ENCODE measurements at regions not wholly inside any gene's neighbourhood (a gene's known extent, or its start where the extent isn't known, plus 50 kb on each side); places are given as distances from the start of the nearest gene placed in this dataset.

DNA sequence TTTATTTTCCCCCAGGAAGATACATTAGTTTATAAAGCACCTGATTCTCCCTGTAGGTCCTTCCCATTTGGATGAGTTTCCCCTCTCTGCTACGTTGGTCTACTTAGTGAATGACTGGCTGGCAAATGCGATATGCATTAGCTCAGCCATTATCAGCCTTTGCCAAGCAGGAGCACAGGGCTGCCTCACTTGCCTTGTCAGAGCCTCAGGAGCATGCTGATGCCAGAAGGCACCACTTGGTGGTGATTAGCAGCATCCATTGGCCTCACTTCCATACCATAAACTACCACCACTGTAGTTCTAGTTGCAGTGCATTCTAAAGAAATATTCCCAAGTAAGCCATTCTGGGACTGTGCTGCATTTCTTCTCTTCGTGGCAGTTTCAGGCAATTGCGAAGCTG, 442.8 kb upstream of the CHST9 start:
- DNase-seq (ENCODE audit: low read depth) = no peak

GRCh38 chr18:27621236-27621890, 436.3 kb upstream of the CHST9 start:
- no peak for DNase-seq (ENCODE audit: low read depth)

DNA sequence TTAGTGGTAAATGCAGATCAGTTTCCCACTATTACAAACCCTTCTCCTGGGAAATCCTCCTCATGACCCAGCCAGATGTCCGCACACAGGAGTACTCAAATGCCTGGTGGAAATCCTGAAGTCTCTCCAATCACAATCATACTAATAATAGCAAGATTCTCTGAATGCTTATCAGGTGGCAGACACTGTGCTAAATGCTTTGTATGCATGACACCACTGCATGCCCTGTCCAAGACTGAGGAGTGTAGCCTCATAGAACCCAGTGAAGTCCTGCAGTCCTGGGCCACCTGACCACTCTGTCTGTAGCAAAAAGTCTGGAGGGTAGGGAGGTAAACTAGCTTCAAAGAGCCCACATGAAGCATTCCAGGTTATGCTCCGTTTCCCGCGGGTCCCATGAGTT, 434.8 kb upstream of the CHST9 start:
- no peak for DNase-seq (ENCODE audit: low read depth)

DNA sequence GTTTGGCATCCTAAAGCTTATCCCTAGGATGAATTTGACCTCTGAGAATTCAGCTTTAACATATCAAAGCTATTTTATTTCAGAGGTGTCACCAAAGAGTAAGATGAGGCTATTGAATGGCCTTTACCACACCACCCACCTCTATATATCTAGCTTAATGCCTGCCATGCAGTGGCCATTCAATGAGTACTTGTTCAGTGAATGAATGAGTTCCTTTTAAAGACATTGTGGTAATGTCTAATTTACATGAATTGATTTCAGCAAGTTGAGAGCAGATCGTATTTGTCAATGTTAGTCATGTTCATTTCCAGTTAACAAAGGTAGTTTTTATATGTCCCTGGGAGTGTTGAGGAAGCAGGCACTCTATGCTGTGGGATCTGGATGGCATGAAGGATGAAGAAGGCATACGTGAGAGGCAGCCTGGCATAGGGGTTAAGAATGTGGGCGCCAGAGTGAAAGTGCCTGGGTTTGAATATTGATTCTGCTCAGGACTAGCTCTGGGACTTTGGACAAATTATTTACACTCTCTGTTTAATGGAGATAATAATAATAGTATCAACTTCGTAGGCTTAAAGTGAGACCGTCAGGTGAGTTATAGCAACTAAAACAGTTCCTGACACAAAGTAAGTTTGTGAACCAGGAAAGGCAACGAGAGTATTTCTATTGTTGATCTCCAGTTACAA, 434.1 kb upstream of the CHST9 start:
- no peak for DNase-seq (ENCODE audit: low read depth)

GRCh38 chr18:27616324-27616723, 431.2 kb upstream of the CHST9 start:
- no peak for DNase-seq (ENCODE audit: low read depth)

DNA sequence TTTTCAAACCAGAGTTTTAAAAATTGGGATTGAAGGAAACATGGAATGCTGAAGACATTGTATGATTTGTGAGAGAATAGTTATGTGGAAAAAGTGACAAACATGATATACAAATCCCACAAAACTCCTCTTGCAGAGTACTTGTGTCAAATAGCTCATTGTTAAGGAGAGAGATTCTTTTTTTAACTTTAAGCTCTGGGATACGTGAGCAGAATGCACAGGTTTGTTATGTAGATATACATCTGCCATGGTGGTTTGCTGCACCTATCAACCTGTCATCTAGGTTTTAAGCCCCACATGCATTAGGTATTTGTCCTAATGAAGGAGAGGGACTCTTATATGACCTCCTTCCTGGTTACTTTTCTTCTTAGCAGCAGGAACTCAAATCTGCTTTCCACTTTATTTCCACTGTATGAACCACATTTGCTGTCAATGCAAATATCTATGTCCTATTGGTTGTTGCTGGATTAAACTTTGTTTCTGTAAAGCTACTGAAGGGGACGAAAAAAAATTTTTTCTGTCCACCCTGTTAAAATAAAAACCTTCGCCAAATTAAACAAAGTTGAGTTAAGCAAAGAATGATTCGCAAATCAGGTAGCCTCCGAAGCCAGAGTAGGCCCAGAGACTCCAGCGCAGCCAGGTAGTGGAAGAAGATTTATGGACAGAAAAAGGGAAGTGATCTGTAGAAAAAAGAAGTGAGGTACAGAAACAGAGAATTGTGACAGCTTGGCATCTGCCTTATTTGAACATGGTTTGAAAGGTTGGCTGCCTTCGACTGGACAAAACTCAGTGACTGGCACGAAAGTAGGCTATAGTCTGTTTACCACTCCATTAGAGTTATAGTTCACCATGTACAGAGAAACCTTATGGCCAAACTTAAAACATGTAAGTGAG, 430.1 kb upstream of the CHST9 start:
- no peak for DNase-seq (ENCODE audit: low read depth)

GRCh38 chr18:27609221-27609620, 424.1 kb upstream of the CHST9 start:
- no peak for DNase-seq (ENCODE audit: low read depth)

DNA sequence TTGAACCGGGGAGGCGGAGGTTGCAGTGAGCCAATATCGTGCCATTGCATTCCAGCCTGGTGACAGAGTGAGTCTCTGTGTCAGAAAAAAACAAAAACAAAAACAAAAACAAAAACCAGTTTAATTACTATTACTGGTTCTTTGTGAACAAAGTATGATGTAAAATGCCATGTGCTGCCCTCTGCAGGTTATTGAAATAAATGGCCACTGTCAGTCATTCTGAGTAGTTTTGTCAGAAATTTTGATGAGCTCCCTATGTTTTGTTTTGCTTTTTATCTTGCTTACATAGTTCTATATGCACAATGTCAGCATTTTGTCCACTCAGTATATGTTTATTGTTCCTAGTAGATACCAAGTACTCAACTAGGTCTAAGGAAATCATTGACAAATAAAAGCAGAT, 423.6 kb upstream of the CHST9 start:
- no peak for DNase-seq (ENCODE audit: low read depth)

DNA sequence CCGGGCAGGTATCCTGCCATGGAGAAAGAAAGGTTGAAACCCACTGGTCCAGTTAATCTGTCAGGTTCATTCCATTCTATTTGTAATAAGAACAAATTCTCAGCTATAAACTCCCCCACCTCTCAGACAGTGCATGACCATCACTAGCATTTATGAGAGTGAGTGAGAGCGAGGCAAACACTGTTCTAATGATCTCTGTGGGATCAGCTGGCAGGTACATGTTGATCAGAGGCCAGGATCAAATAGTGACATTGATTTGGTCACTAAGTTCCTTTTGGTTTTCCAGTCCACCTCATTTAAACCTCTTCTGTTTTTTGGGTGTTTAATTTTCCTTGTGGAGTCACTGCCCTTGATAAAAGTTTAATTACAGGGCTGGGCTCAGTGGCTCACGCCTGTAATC, 423.1 kb upstream of the CHST9 start:
- no peak for DNase-seq (ENCODE audit: low read depth)

DNA sequence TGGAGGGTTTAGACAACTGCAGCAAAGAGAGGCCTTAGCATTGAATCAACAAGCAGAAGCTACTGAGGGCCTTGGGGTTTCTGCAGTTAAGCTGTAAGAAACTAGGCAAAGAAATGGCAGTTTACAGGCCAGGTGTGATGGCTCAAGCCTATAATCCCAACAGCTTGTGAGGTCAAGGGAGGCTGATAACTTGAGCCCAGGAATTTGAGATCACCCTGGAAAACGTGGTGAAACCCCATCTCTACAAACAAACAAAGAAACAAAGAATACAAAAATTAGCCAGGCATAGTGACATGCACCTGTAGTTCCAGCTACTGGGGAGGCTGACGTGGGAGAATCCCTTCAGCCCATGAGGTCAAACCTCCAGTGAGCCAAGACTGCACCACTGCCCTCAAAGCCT, 421.6 kb upstream of the CHST9 start:
- no peak for DNase-seq (ENCODE audit: low read depth)

DNA sequence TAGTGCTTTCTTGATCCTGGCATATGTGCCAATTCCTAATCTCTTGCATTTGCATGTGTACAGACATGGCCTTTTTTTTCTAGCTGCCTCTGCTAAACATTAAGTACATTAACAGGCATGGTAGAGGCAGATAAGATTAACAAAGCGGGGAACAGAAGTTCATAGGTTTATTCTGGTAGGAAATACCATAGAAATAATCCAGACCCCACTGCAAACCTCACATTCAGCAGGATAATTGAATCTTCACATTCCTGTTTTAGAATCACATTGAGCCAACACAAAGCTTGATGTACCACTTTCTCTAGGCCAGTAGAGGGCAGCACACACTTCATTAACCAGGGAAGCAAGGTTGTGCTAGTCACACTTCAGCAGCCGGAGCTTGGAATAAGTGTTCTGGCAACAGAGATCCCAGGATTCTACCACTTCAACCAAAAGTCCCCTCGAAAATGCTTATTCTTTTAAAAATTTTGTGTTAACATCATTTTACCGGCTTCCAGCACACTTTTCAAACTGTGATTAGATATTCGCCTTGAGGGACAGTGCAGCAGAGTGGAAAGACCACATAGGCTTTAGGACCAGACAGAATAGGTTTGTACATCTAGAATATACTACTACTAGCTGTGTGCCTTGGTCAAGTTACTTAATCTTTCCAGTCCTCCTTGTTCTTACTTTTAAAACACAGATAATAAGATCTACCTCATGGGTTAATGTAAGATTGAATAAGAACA, 420.2 kb upstream of the CHST9 start:
- DNase-seq (ENCODE audit: low read depth) = peak; percentile 12

- no peak for DNase-seq (ENCODE audit: low read depth)
Observed at GRCh38 chr18:27604583-27604982, 419.5 kb upstream of the CHST9 start.

- no peak for DNase-seq (ENCODE audit: low read depth)
Observed at GRCh38 chr18:27602092-27602491, 417.0 kb upstream of the CHST9 start.

GRCh38 chr18:27600245-27600644, 415.1 kb upstream of the CHST9 start:
- DNase-seq (ENCODE audit: low read depth) = no peak

DNA sequence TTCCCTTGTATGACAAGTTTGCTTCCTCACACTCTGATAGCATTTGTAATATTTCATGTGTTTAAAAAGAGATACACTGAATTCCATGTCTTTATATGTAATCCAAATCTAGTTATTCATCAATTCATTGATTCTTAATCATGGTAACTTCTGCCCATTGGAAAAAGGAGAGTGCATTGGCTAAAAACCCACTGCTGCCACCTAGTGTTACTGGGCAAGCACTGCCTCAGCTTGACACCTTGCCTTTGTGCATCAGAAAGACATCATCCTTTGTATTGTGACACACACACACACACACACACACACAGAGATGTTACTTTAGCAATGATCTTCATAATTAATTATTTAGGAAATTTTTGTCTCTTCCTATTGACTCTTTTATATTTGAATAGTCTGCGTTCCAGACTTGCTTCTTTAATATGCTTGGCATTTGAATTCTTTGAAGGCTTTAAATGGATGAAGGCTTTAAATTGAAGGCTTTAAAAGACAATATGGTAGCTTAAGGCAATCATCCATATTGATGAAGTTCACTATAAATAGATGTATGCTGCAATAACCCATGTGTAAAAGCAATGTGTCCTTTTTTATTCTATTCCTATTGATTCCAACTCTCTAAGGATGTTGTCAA, 414.2 kb upstream of the CHST9 start:
- peak; percentile 3 for DNase-seq (ENCODE audit: low read depth)

DNA sequence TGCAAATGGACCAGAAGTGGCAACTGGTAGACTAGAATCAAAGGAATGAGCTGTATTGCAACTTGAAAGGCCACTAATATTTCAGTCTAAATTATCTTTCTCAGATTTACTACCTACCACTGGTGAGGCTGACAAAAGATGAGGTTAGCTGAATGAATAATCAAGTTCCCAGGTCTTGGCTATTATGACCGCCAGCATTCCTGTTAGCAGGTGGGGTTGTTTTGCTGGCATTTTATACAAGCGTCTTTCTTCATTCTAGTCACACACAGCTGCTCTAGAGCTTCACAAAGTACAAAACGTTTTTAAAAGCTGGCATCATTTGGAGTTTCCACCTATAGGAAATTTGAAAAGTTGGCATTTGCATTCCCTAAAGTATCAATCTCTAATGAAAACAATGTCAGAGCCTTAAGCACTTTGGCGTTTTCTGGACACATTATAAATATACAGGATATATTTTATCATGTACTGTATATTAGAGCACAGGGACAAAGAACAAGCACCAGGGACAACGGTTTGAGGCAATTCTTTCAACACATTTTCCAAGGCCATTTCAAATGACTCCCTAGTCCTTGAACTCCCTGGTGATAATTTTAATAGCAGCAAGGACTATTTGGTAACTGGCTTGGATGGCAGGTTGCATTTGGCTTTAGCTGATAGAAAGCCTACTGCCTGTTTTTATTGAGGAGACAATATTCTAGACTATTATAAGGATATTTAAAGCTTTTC, 410.2 kb upstream of the CHST9 start:
- no peak for DNase-seq (ENCODE audit: low read depth)

GRCh38 chr18:27585602-27586173, 400.6 kb upstream of the CHST9 start:
- no peak for DNase-seq (ENCODE audit: low read depth)

- no peak for DNase-seq (ENCODE audit: low read depth)
Observed at GRCh38 chr18:27583466-27583865, 398.4 kb upstream of the CHST9 start.

- DNase-seq (ENCODE audit: low read depth) = no peak
Observed at GRCh38 chr18:27582760-27583412, 397.8 kb upstream of the CHST9 start.

DNA sequence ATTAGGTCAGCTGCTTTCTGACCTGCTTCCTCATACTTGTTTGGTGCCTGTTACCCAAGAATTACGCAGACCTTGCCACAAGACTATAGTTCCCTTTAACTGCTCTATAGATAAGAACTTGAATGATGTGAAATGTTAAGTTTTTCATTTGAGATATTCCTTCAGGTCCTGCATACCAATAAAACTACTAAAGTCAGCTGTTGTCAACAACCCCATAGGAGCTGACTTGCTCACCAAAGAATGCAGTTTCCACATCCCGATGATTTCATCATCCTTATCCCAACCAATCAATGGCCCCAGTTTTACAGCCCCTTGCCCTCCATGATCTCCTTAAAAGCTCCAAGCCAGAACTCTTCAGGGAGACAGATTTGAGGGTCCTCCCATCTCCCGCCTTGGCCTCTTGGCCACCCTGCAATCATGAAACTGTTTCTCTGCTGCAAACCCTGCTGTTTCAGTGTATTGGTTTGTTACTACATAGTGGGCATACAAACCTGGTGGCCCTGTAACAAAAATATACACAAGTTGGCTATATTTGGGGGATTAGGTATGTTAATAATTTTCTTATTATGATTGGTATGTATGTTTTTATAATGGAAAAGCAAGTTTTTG, 396.3 kb upstream of the CHST9 start:
- DNase-seq (ENCODE audit: low read depth) = no peak
